Smooth muscle cell (in vitro differentiated cells): ENCODE measurements at regions not wholly inside any gene's neighbourhood (a gene's known extent, or its start where the extent isn't known, plus 50 kb on each side); places are given as distances from the start of the nearest gene placed in this dataset.

ENCODE experiments used
- DNase-seq: peaks from one replicate; lab custom pipeline; 2025; ENCODE audit not compliant: unreplicated experiment; lab: John Stamatoyannopoulos, UW
- H2AFZ ChIP-seq: fragments of 200-600 bp; sonication (generic); 2 replicates; pipeline ENCODE4 v1.6.0; 2016; ENCODE audit warnings: antibody characterized with exemption, low read depth, mild to moderate bottlenecking
- H3F3A ChIP-seq: fragments of 200-600 bp; sonication (generic); 2 replicates; pipeline ENCODE4 v1.6.0; 2017; ENCODE audit warnings: antibody characterized with exemption, low read depth
- H3K27ac ChIP-seq: fragments of 200-600 bp; sonication (generic); 2 replicates; pipeline ENCODE4 v1.5.1; 2016; ENCODE audit warnings: low read depth, mild to moderate bottlenecking
- H3K27me3 ChIP-seq: fragments of 200-600 bp; sonication (generic); 2 replicates; pipeline ENCODE4 v1.6.1; 2016; ENCODE audit warnings: low read depth, mild to moderate bottlenecking
- H3K36me3 ChIP-seq: fragments of 200-600 bp; sonication (generic); 2 replicates; pipeline ENCODE4 v1.5.1; 2016; ENCODE audit warnings: low read depth
- H3K4me1 ChIP-seq: fragments of 200-600 bp; sonication (generic); 2 replicates; pipeline ENCODE4 v1.5.1; 2016; ENCODE audit warnings: low read depth
- H3K4me2 ChIP-seq: fragments of 200-600 bp; sonication (generic); 2 replicates; pipeline ENCODE4 v1.6.0; 2016; ENCODE audit warnings: mild to moderate bottlenecking
- H3K4me3 ChIP-seq: fragments of 200-600 bp; sonication (generic); 2 replicates; pipeline ENCODE4 v1.5.1; 2016; ENCODE audit warnings: mild to moderate bottlenecking
- H3K79me2 ChIP-seq: fragments of 200-600 bp; sonication (generic); 2 replicates; pipeline ENCODE4 v1.6.0; 2016; ENCODE audit warnings: low read depth, mild to moderate bottlenecking
- H3K9ac ChIP-seq: fragments of 200-600 bp; sonication (generic); 2 replicates; pipeline ENCODE4 v1.6.0; 2016; ENCODE audit warnings: low read depth
- H3K9me3 ChIP-seq: fragments of 200-600 bp; sonication (generic); replicated peaks from 2 replicates; pipeline ENCODE4 v1.5.1; 2016; ENCODE audit warnings: low read depth
- H4K20me1 ChIP-seq: fragments of 200-600 bp; sonication (generic); 2 replicates; pipeline ENCODE4 v1.6.0; 2016; ENCODE audit warnings: low read depth
- CTCF ChIP-seq: fragments of 200-600 bp; sonication (generic); IDR thresholded peaks from 2 replicates; pipeline ENCODE4 v1.5.1; 2017; ENCODE audit warnings: borderline replicate concordance, mild to moderate bottlenecking, antibody characterized with exemption; ENCODE audit not compliant: insufficient read depth, poor library complexity, severe bottlenecking
- WGBS: methylation state at CpG from one replicate; pipeline ENCODE4 v1.1.7; 2016; ENCODE audit warnings: low lambda C conversion rate; 5-methylcytosine and 5-hydroxymethylcytosine counted together

GRCh38 chr12:4109826-4110225 is 163.7 kb upstream of the CCND2 start:
- Histone ChIP-seq H3K9ac (no peak overlapping the region), H3K27ac (no peak overlapping the region), H3K79me2 (no peaks in the 10 kb centered on the region), H3K4me3 (no peak overlapping the region), H3K9me3 (no peaks in the 10 kb centered on the region), H4K20me1 (no peaks in the 10 kb centered on the region), H3K27me3 (no peaks in the 10 kb centered on the region), H2AFZ (no peak overlapping the region), H3K36me3 (no peaks in the 10 kb centered on the region), H3F3A (no peaks in the 10 kb centered on the region), H3K4me2 (no peak overlapping the region), H3K4me1 (no peaks in the 10 kb centered on the region)
- WGBS = 94% methylated on average over 5 of the region's 5 CpGs
- no peak for TF ChIP-seq CTCF
- DNase-seq = no peak

GRCh38 chr12:4108803-4109345 is 164.7 kb upstream of the CCND2 start:
- Histone ChIP-seq H3K9ac (no peak overlapping the region), H3K36me3 (no peaks in the 10 kb centered on the region), H4K20me1 (no peaks in the 10 kb centered on the region), H3K4me2 (no peak overlapping the region), H3K9me3 (no peaks in the 10 kb centered on the region), H3F3A (no peaks in the 10 kb centered on the region), H3K4me3 (no peak overlapping the region), H3K27me3 (no peaks in the 10 kb centered on the region), H3K27ac (no peak overlapping the region), H3K4me1 (no peaks in the 10 kb centered on the region), H3K79me2 (no peaks in the 10 kb centered on the region), H2AFZ (peak overlapping the region; percentile 10)
- DNase-seq = no peak
- no peak for TF ChIP-seq CTCF
- 90% methylated on average over 5 of the region's 5 CpGs for WGBS

- no peaks in the 10 kb centered on the region for H4K20me1 ChIP-seq
- no peak overlapping the region for H3K9ac ChIP-seq
- H3K9me3 ChIP-seq = no peaks in the 10 kb centered on the region
- no peak overlapping the region for H3K4me2 ChIP-seq
- H3K27me3 ChIP-seq = no peaks in the 10 kb centered on the region
- WGBS = 94% methylated on average over 9 of the region's 9 CpGs
- DNase-seq = no peak
- TF ChIP-seq CTCF = no peak
- H3K79me2 ChIP-seq = no peaks in the 10 kb centered on the region
- peak overlapping the region; percentile 10 for H2AFZ ChIP-seq
- H3K4me1 ChIP-seq = no peaks in the 10 kb centered on the region
- no peak overlapping the region for H3K27ac ChIP-seq
- no peaks in the 10 kb centered on the region for H3F3A ChIP-seq
- H3K4me3 ChIP-seq = no peak overlapping the region
- no peaks in the 10 kb centered on the region for H3K36me3 ChIP-seq
Observed at GRCh38 chr12:4107911-4108697, 165.5 kb upstream of the CCND2 start.
